IMR-90 (cell line): ENCODE measurements at regions not wholly inside any gene's neighbourhood (a gene's known extent, or its start where the extent isn't known, plus 50 kb on each side); places are given as distances from the start of the nearest gene placed in this dataset.

Source experiments
- BHLHE40 ChIP-seq: fragments of 150-350 bp; IDR thresholded peaks from 2 replicates; pipeline ENCODE4 v1.6.1; 2016; ENCODE audit warnings: mild to moderate bottlenecking, low read depth, low read length
- CEBPB ChIP-seq: IDR thresholded peaks from 2 replicates; pipeline ENCODE4 v1.6.1; 2012; ENCODE audit warnings: low read depth, low read length, improper control_type of control experiment
- MXI1 ChIP-seq: IDR thresholded peaks from 2 replicates; pipeline ENCODE4 v1.6.1; 2012; ENCODE audit warnings: low read depth, mild to moderate bottlenecking, low read length, moderate library complexity, borderline replicate concordance
- POLR2A ChIP-seq: IDR thresholded peaks from 2 replicates; pipeline ENCODE4 v1.6.1; 2012; ENCODE audit warnings: mild to moderate bottlenecking, low read depth, low read length
- RAD21 ChIP-seq: IDR thresholded peaks from 2 replicates; pipeline ENCODE4 v1.6.1; 2012; ENCODE audit warnings: low read length, improper control_type of control experiment
- TF ChIP-seq, protein P1 (sequence below): conservative IDR thresholded peaks from 2 replicates; pipeline ENCODE4 v1.5.1; 2012; ENCODE audit warnings: mild to moderate bottlenecking, low read depth, low read length, improper control_type of control experiment

DNA sequence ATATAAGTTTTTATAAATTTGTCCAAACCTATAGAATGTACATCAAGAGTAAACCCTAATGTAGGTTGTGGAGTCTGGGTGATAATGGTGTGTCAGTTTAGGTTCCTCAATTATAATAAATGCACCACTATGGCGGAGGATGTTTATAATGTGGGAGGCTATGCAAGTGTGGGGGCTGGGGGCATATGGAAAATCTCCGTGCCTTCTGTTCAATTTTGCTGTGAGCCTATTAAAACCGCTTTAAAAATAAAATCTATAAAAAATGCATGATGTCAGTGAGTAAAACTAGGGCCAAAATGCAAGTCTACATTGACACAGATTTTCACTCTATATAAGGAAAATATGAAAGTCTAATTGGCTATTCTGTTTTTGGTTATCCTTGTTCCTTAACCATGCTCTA lies 774.9 kb upstream of the ALCAM start:
- TF ChIP-seq, protein P1, sequence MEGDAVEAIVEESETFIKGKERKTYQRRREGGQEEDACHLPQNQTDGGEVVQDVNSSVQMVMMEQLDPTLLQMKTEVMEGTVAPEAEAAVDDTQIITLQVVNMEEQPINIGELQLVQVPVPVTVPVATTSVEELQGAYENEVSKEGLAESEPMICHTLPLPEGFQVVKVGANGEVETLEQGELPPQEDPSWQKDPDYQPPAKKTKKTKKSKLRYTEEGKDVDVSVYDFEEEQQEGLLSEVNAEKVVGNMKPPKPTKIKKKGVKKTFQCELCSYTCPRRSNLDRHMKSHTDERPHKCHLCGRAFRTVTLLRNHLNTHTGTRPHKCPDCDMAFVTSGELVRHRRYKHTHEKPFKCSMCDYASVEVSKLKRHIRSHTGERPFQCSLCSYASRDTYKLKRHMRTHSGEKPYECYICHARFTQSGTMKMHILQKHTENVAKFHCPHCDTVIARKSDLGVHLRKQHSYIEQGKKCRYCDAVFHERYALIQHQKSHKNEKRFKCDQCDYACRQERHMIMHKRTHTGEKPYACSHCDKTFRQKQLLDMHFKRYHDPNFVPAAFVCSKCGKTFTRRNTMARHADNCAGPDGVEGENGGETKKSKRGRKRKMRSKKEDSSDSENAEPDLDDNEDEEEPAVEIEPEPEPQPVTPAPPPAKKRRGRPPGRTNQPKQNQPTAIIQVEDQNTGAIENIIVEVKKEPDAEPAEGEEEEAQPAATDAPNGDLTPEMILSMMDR: no peak
- TF ChIP-seq POLR2A (no peak), RAD21 (no peak), MXI1 (no peak), BHLHE40 (no peak), CEBPB (no peak)
